ENCODE measurements at regions not wholly inside any gene's neighbourhood (a gene's known extent, or its start where the extent isn't known, plus 50 kb on each side); places are given as distances from the start of the nearest gene placed in this dataset.

DNA sequence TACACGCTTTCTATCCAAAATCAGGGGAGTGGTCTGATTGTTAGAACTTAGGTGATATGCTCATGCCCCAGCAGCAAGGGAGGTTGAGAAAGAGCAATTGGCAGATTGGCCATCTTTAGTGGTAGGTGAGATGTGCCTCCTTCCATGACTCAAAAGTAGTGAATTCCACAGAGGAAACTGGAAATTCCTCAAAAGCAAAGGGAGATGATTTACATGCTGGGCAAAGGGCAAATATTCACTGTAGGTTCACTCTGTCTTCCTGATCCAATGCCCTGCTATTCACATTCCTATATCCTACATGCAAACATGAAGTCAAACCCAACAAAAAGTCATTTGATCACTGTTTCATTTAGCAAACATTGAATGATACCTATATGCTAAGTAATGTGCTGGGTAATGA, 130.1 kb upstream of the ZNF608 start:
- H3K9me3 ChIP-seq (ENCODE audit: severe bottlenecking) = no peaks in the 10 kb centered on the region
- no peaks in the 10 kb centered on the region for H3K36me3 ChIP-seq
- no peaks in the 10 kb centered on the region for H3K27me3 ChIP-seq (ENCODE audit: insufficient read depth, low read depth, severe bottlenecking)
- H3K4me3 ChIP-seq (ENCODE audit: low read depth, low read length) = no peak overlapping the region
- no peak for DNase-seq
- H3K27ac ChIP-seq = no peak overlapping the region
- TF ChIP-seq, protein P1, sequence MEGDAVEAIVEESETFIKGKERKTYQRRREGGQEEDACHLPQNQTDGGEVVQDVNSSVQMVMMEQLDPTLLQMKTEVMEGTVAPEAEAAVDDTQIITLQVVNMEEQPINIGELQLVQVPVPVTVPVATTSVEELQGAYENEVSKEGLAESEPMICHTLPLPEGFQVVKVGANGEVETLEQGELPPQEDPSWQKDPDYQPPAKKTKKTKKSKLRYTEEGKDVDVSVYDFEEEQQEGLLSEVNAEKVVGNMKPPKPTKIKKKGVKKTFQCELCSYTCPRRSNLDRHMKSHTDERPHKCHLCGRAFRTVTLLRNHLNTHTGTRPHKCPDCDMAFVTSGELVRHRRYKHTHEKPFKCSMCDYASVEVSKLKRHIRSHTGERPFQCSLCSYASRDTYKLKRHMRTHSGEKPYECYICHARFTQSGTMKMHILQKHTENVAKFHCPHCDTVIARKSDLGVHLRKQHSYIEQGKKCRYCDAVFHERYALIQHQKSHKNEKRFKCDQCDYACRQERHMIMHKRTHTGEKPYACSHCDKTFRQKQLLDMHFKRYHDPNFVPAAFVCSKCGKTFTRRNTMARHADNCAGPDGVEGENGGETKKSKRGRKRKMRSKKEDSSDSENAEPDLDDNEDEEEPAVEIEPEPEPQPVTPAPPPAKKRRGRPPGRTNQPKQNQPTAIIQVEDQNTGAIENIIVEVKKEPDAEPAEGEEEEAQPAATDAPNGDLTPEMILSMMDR (IDR thresholded peaks at IDR 0.05; ENCODE audit: low read depth, low read length) = no peak

DNA sequence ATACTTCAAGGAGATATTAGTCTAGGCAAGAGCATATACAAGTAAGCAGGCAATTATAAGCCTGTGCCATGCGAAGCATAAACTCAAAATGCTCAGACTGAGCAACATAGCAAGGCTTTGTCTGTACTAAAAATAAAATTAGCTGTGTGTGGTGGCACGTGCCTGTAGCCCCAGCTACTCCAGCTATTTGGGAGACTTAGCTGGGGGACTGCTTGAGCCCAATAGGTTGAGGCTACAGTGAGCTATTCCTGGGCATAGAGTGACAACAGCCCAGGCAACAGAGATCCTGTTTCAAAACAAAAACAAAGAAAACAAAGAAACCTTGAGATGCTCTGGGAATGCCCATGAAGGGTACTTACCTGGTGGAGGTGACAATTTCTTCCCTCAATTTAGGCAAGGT, 130.5 kb upstream of the ZNF608 start:
- no peaks in the 10 kb centered on the region for H3K36me3 ChIP-seq
- no peak overlapping the region for H3K27ac ChIP-seq
- DNase-seq = no peak
- TF ChIP-seq, protein P1 (IDR thresholded peaks at IDR 0.05; ENCODE audit: low read depth, low read length) = no peak
- H3K9me3 ChIP-seq (ENCODE audit: severe bottlenecking) = no peaks in the 10 kb centered on the region
- H3K27me3 ChIP-seq (ENCODE audit: insufficient read depth, low read depth, severe bottlenecking) = no peaks in the 10 kb centered on the region
- no peak overlapping the region for H3K4me3 ChIP-seq (ENCODE audit: low read depth, low read length)

DNA sequence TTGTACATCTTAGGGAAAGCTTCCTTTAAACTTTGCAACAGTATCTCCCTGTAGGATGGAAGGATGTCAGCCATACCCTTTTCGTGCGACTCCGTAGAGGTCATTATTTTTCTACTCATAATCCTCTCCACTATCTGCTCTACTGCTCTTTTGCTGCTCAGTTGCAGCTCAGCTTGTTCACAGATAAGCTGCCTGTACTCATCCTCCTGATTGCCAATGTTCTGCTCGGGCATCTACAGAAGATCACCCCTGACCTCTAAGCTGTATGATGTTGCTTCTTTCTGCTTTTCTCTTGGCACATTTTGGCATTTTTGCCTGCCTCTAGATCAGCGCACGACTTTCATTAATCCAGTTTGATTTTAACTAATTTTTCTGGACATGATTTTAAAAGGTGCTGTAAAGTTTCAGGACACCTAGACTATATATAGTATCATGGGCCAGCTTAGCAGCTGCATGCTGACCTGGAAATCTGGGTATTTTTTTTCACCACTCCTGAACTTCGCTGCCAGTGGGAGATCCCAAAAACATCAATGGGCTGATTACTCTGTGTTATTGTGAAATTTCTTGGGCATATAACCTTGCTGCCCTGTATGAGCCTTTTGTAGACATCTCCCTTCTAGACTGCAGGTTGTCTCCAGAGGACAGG, 131.2 kb upstream of the ZNF608 start:
- Histone ChIP-seq H3K36me3 (no peaks in the 10 kb centered on the region), H3K27ac (no peak overlapping the region), H3K9me3 (ENCODE audit: severe bottlenecking) (no peaks in the 10 kb centered on the region), H3K4me3 (ENCODE audit: low read depth, low read length) (no peak overlapping the region), H3K27me3 (ENCODE audit: insufficient read depth, low read depth, severe bottlenecking) (no peaks in the 10 kb centered on the region)
- DNase-seq = peak; percentile 15
- TF ChIP-seq, protein P1 (IDR thresholded peaks at IDR 0.05; ENCODE audit: low read depth, low read length) = no peak

DNA sequence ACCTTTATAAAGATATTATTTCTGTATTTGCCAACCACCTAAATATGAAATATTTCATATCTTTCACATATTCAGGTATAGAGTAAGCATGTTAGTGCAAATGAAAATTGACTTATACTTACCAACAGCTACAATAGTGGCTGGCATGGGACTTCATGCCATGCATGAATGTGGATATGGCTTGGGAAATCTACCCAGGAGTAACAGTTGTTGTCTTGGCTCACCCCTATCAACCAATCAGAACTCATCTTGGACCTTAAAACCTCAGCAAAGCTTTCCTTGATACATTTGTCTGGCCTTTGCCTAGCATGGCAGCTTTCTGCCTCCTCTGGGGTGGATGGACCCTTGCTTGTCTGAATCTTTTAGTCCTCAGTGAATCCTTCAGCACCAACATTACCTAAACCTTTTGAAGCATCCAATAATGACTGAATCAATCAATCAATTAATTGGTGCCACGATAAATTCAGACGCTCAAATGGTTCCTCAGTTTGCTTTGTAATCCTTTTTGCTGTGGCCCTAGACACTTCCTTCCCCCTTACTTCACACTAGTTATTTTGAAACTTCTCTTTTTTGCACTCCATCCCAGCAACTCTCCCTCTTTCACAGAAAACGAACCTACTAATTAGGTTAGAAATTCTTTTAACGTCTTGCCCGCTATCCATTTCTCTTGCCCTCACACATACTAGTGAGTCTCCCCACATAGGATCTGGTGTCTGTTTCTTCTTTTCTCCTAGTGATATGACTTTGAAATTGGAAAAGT, 132.3 kb upstream of the ZNF608 start:
- H3K27me3 ChIP-seq (ENCODE audit: insufficient read depth, low read depth, severe bottlenecking) = no peaks in the 10 kb centered on the region
- H3K4me3 ChIP-seq (ENCODE audit: low read depth, low read length) = no peak overlapping the region
- no peak overlapping the region for H3K27ac ChIP-seq
- H3K9me3 ChIP-seq (ENCODE audit: severe bottlenecking) = no peaks in the 10 kb centered on the region
- H3K36me3 ChIP-seq = no peaks in the 10 kb centered on the region
- no peak for DNase-seq
- TF ChIP-seq, protein P1 (IDR thresholded peaks at IDR 0.05; ENCODE audit: low read depth, low read length) = no peak

DNA sequence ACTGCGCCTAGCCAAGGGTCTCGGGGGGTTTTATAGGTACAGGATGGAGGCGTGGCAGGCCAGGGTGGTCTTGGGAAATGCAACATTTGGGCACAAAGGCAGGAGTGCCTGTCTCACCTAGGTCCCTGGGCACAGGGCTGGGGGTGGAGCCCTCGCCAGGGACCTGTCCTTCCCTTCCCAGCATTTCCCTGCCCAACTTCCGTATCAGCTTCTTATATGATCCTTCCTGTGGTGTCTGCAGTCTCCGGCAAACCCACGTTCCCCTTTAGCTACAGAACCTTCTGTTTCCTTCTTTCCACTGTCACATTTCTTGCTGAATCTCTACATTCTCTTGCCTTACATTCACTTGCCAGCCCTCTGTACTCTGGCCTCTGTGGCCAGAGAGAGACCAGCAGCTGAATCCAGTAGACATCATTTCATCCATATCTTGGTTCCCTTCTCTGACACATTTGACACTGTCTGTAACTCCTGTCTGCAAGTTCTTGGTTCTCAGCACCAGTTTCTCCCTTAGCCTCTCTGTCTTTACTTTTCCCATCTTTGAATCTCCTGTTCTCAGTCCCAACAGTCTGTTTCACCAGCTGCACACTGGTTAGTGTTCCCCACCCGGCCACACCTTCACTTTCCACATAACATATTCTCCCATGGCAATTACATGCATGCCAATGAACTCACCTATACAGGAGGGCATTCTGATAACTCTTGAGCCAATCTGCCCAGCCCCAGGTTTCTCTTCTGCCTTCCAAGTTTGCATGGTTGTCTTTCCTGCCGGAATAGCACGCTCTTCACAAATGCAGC, 134.7 kb upstream of the ZNF608 start:
- TF ChIP-seq, protein P1 (IDR thresholded peaks at IDR 0.05; ENCODE audit: low read depth, low read length) = no peak
- no peak for DNase-seq
- Histone ChIP-seq H3K36me3 (no peaks in the 10 kb centered on the region), H3K9me3 (ENCODE audit: severe bottlenecking) (peaks cover 9% of the 10 kb centered on the region), H3K27me3 (ENCODE audit: insufficient read depth, low read depth, severe bottlenecking) (no peaks in the 10 kb centered on the region), H3K27ac (no peak overlapping the region), H3K4me3 (ENCODE audit: low read depth, low read length) (no peak overlapping the region)

Measured in WERI-Rb-1 (cell line).